ENCODE measurements at regions not wholly inside any gene's neighbourhood (a gene's known extent, or its start where the extent isn't known, plus 50 kb on each side); places are given as distances from the start of the nearest gene placed in this dataset.

GRCh38 chr18:29512203-29512602 lies 1335.3 kb upstream of the CDH2 start:
- H3K9me3 ChIP-seq = no peaks in the 10 kb centered on the region
- no peak for ATAC-seq
- H3K4me3 ChIP-seq = no peak overlapping the region
- H3K27ac ChIP-seq = no peak overlapping the region
- no peak for TF ChIP-seq CTCF (IDR thresholded peaks at IDR 0.05)
- no peak for TF ChIP-seq POLR2A (IDR thresholded peaks at IDR 0.05)
- no peaks in the 10 kb centered on the region for H3K4me1 ChIP-seq
- no peak for DNase-seq
- no peaks in the 10 kb centered on the region for H3K36me3 ChIP-seq
- intact Hi-C loops (cut with DNase I) = no loop called here
- no peaks in the 10 kb centered on the region for H3K27me3 ChIP-seq

- no peak overlapping the region for H3K27ac ChIP-seq
- WGBS (ENCODE audit: insufficient coverage, low coverage, low lambda C conversion rate, missing lambda C conversion rate) = 52% methylated on average over 3 of the region's 3 CpGs
- no peak for TF ChIP-seq CTCF (IDR thresholded peaks at IDR 0.05)
- no peak overlapping the region for H3K4me3 ChIP-seq
- intact Hi-C loops (cut with DNase I) = no loop called here
- no peaks in the 10 kb centered on the region for H3K36me3 ChIP-seq
- H3K4me1 ChIP-seq = no peaks in the 10 kb centered on the region
- ATAC-seq = no peak
- DNase-seq = no peak
- no peaks in the 10 kb centered on the region for H3K9me3 ChIP-seq
- H3K27me3 ChIP-seq = no peaks in the 10 kb centered on the region
Measured at GRCh38 chr18:29501952-29502351, 1325.0 kb upstream of the CDH2 start.

- ATAC-seq = no peak
- intact Hi-C loops (cut with DNase I) = no loop called here
- 53% methylated on average over 2 of the region's 2 CpGs for WGBS (ENCODE audit: insufficient coverage, low coverage, low lambda C conversion rate, missing lambda C conversion rate)
Measured at GRCh38 chr18:29496152-29496680, 1319.3 kb upstream of the CDH2 start.

GRCh38 chr18:29494371-29494770 lies 1317.4 kb upstream of the CDH2 start:
- Histone ChIP-seq H3K9me3 (no peaks in the 10 kb centered on the region), H3K4me1 (no peaks in the 10 kb centered on the region), H3K27ac (no peak overlapping the region), H3K4me3 (no peak overlapping the region), H3K27me3 (no peaks in the 10 kb centered on the region), H3K36me3 (no peaks in the 10 kb centered on the region)
- TF ChIP-seq POLR2A (IDR thresholded peaks at IDR 0.05) (no peak), CTCF (IDR thresholded peaks at IDR 0.05) (no peak)
- intact Hi-C loops (cut with DNase I) = no loop called here
- no peak for ATAC-seq
- no peak for DNase-seq

More at GRCh38 chr18:29496152-29496680, 1319.3 kb upstream of the CDH2 start:
- Histone ChIP-seq H3K4me3 (no peak overlapping the region), H3K27ac (no peak overlapping the region), H3K4me1 (no peaks in the 10 kb centered on the region), H3K27me3 (no peaks in the 10 kb centered on the region), H3K9me3 (no peaks in the 10 kb centered on the region), H3K36me3 (no peaks in the 10 kb centered on the region)
- no peak for DNase-seq
- TF ChIP-seq CTCF (IDR thresholded peaks at IDR 0.05) = no peak
- TF ChIP-seq POLR2A (IDR thresholded peaks at IDR 0.05) = no peak

GRCh38 chr18:29491907-29492306 lies 1315.0 kb upstream of the CDH2 start:
- TF ChIP-seq POLR2A (IDR thresholded peaks at IDR 0.05) (no peak), CTCF (IDR thresholded peaks at IDR 0.05) (no peak)
- WGBS (ENCODE audit: insufficient coverage, low coverage, low lambda C conversion rate, missing lambda C conversion rate) = 30% methylated on average over 2 of the region's 2 CpGs

More at GRCh38 chr18:29491907-29492306, 1315.0 kb upstream of the CDH2 start:
- no peaks in the 10 kb centered on the region for H3K4me1 ChIP-seq
- no peak overlapping the region for H3K27ac ChIP-seq
- DNase-seq (no peak), ATAC-seq (no peak)
- intact Hi-C loops (cut with DNase I) = no loop called here
- H3K36me3 ChIP-seq = no peaks in the 10 kb centered on the region
- no peaks in the 10 kb centered on the region for H3K9me3 ChIP-seq
- H3K4me3 ChIP-seq = no peak overlapping the region
- H3K27me3 ChIP-seq = no peaks in the 10 kb centered on the region
